ENCODE measurements at regions not wholly inside any gene's neighbourhood (a gene's known extent, or its start where the extent isn't known, plus 50 kb on each side); places are given as distances from the start of the nearest gene placed in this dataset.

GRCh38 chr2:150853263-150853662 is 365.8 kb upstream of the RND3 start:
- TF ChIP-seq, protein P1, sequence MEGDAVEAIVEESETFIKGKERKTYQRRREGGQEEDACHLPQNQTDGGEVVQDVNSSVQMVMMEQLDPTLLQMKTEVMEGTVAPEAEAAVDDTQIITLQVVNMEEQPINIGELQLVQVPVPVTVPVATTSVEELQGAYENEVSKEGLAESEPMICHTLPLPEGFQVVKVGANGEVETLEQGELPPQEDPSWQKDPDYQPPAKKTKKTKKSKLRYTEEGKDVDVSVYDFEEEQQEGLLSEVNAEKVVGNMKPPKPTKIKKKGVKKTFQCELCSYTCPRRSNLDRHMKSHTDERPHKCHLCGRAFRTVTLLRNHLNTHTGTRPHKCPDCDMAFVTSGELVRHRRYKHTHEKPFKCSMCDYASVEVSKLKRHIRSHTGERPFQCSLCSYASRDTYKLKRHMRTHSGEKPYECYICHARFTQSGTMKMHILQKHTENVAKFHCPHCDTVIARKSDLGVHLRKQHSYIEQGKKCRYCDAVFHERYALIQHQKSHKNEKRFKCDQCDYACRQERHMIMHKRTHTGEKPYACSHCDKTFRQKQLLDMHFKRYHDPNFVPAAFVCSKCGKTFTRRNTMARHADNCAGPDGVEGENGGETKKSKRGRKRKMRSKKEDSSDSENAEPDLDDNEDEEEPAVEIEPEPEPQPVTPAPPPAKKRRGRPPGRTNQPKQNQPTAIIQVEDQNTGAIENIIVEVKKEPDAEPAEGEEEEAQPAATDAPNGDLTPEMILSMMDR (IDR thresholded peaks at IDR 0.05; ENCODE audit: low read length): no peak
- no peak for TF ChIP-seq EZH2 (IDR thresholded peaks at IDR 0.05; ENCODE audit: borderline replicate concordance, low read length)
